Myocyte (in vitro differentiated cells): ENCODE measurements at regions not wholly inside any gene's neighbourhood (a gene's known extent, or its start where the extent isn't known, plus 50 kb on each side); places are given as distances from the start of the nearest gene placed in this dataset. TPM values are rescaled to one million over a fixed set of nuclear protein-coding genes. Genes with fewer than 3 reads are reported as not detected.
A peak's percentile ranks its signal among the peaks of the same experiment; 100 is the strongest.

Source experiments
- DNase-seq: peaks from one replicate; pipeline ENCODE4 v3.0.0-alpha.2; 2012; ENCODE audit warnings: low read depth
- microRNA counts: library from miRNA; unstranded; fragments of <30 nt; microRNA quantifications from one replicate; lab custom pipeline; 2016
- microRNA-seq: library from miRNA; unstranded; fragments of <30 nt; microRNA quantifications from one replicate; pipeline ENCODE4, GENCODE V29; 2016

DNA sequence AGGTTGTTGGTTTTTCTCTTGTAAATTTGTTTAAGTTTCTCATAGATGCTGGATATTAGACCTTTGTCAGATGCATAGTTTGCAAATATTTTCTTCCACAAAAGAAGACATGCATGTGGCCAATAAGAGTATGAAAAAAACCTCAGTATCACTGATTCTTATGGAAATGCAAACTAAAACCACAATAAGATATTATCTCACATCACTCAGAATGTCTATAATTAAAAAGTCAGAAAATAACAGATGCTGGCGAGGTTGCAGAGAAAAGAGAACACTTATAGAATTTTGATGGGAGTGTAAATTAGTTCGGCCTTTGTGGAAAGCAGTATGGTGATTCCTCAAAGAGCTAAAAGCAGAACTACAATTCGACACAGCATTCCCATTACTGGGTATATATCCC is 1355.6 kb downstream of the FAM133A start:
- DNase-seq, result no peak

DNA sequence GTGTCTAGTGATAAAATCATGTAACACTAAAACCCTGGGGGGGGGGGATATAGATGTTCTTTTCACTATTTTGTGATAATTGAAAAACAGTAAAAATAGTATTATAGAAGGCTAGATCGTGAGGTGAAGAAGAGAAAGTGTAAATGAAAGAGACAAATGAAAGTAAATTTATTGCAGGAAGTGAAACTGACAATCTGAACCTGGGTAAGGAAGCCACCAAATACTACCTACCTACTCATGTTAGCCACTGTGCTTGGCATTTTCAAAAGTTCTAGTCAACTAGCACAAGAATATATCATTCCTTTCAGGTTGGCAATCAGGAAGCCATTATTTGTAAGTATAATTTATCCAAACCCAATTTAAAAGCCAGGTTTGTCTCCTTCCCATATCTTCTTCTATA is 1366.1 kb downstream of the FAM133A start:
- DNase-seq, result no peak

DNA sequence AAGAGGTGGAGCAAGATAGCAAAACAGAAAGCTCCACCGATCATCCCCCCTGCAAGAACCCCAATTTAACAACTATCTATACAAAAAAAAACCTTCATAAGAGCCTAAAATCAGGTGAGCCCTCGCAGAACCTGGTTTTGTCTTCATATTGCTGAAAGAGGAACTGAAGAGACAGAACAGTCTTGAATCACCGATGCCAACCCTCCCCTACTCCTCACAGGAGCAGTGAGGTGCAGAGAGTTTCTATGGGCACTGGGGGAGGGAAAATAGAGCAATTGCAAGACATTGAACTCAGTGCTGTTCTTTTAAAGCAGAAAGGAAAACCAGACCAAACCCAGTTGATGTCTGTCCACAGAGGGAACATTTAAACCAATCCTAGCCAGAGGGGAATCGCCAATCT is 1370.3 kb downstream of the FAM133A start:
- DNase-seq, result no peak

DNA sequence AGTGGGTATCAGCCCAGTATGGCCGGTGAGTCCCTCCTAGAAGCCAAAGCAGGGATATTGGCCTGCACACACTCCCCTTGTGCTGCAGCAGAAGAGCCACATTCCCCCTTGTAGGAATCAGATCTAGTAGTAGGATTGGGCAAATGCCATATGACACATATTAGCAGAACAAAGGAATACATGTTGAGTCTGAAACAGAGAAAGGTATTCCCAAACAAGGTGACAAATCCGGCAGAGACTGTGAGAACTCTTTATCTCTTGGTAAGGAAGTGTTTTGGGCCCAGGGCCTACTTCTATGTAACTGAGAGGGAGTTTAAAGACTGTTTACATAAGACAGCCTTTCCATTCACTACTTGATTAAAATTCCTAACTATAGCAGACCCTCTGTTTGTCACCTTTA is 1382.0 kb downstream of the FAM133A start:
- no peak for DNase-seq

DNA sequence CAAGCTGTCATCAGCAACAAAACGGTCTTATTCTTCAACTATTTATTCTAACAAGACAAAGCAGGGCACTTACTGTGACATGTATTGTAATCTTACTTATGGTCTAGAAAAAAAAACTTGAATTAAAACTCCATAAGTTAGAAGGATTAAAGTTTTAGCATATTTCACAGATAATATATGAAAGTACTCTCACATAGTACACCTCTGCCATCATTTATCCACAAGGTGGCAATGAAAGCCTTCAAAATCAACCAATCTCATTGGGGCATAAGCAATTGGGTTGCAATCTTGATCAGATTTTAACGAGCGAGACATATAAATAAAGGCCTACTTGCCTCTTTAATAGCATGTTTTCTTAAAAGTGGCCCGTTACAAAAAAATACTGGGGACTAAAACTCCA is 1382.9 kb downstream of the FAM133A start:
- peak; percentile 17 for DNase-seq

DNA sequence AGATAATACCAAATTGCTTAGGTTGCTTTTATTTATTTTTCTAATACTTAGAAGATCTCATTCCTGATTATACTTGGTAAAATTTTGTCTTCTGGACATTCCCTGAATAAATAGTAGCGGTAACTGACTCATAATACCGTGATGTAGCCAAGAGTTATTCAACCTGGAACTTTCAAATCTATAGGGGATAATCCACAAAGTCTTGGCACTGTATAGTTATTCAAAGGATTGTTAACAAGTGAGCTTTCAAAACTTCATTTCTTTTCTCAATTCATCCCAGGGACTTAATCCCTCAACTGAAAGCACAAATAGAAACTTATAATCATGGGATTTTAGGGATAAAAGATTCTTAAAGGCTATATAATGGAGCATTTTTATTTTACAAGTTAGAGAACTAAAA is 1383.3 kb downstream of the FAM133A start:
- no peak for DNase-seq

DNA sequence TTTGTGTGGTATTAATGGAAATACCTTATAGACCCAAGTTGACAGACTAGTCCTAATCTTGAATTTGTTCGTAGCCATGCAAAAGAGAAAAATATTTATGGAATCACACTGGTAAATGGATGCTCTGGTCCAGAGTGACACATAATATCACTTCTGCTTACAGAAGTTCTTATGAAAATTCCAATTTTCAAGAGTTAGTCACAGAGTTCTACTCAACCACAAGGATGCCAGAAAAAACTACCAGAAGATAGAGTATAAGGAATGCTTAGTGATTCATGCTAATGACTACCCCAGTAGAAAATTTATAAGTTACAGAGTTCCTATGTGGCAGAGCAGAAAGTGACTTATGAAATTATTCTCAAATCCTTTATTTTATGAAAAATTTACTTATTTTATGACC is 1384.8 kb downstream of the FAM133A start:
- DNase-seq, result peak; percentile 45

DNA sequence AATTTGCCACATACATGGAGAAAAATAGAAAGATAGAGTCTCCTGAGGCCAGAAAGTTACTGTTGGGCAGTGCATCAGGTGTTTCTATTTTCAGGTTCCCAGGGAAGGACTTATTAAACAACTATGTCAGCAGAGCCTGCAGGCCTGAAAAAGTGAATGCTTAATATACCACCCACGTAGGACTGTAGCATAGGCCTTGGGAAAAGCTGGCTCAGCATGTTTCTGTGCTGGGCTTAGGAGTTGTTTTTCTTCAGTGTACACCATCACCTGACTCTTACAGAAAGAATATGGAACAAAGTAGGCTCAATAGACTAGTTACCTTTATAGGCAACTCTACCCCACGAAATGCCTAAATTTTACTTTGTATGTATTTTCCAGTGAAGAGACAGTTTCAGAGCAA is 1385.9 kb downstream of the FAM133A start:
- no peak for DNase-seq

DNA sequence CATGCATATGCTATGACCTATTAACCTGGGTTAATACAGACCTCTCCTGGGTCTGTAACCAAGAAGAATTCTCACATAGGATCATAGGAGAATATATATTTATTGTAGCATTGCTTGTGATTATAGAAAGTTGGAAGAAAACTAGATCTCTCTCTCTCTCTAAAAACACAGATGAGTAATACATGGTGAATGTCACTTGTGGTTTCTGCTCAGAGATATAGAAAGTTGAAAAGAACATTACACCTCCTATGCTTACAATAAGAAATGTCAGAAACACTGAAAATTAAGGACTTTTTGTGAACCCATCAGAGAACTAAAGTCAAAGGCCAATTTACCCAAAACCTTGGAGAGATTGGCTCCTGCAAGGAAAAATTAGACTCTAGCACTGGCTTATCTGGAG is 1389.5 kb downstream of the FAM133A start:
- no peak for DNase-seq

DNA sequence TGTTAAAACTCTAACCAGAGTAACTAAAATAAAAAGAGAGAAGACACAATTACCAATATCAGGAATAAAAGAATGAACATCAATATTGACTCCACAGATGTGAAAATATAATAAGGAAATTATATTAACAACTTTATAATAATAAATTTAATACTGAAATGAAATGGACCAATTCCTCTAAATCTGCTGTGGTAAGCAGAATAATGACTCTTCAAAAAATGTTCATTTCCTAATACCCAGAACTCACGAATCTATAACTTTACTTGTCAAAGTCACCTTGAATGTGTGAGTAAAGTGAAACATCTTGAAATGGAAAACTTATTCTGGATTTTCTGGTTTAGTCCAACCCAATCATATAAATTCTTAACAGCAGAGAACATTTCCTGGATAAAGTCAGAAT is 1391.1 kb downstream of the FAM133A start:
- DNase-seq, result no peak

DNA sequence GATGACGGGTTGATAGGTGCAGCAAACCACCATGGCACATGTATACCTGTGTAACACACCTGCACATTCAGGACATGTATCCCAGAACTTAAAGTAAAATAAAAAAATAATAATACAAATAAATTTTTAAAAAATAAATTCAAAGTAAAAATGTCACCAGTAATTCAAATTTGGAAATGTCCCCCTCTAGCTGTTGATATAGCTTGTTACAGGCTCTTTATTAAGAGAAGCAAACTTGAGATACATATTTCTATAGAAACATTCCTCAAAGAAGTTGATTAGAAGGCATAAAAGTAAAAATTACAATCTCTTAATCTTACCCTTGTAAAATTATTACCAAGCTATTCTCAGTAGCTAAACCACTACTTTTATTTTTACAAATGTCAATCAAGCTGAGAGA is 1397.0 kb downstream of the FAM133A start:
- no peak for DNase-seq

DNA sequence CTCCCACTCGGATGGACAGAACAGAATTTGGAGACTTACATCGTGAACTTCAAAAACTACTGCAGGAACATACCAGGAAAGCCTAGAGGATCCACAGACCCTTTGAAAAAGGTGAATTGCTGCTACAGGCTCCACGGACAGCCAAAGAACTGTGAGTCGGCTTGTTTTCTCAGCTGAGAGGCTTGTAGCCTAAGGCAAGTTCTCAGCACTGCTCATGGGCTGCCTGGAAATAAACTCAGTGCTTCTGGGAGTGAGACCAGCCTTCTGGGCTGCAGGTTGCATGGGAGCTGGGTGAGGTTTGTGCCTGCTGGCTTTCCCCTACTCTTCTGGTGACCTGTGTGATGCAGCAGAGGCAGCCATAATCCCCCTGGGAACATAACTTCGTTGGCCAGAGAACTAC is 1397.6 kb downstream of the FAM133A start:
- DNase-seq, result no peak

DNA sequence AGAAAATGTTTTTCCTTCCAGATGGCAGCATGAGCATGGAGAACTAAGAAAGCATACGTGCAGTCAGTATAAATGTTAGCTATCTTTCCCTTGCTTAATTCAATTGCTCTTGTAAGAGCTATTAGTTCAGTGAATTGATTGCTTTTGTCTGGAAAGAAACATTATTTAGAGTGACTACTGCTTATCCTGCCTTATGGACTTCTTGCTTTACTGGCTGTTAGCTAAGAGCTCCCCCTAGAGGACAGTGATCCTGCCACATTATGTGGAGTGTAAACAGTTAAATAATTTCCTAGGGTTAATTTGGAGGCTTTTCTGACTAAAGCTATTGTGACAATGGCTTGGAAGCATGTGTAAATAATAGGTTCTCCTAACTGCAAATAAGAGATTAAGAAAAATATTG is 1402.4 kb downstream of the FAM133A start:
- peak; percentile 30 for DNase-seq

DNA sequence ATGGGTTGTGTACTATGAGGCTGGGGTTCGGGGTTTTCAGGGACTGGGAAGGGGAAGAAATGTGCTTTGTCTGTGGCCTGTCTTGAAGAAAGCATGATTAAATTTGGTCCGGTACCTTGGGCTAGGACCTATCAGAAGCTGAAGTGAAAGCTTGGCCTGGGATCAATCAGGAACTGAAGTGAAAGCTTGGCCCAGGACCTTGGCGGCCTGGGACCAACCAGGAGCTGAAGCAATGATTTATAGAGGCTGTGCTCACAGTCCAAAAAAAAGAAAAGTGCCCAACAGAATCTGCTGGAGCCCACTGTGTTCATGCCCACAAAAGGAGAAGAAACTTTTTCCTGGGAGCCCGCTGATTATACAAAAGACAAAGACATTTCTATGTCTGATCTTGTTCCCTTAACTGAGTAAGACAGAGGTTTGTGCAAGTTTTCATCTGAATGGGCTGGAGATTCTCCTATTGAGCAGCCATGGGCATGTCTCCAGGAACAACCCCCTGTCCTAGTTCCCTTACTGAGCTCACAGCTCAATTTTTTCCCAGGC is 1427.9 kb downstream of the FAM133A start:
- no peak for DNase-seq

DNA sequence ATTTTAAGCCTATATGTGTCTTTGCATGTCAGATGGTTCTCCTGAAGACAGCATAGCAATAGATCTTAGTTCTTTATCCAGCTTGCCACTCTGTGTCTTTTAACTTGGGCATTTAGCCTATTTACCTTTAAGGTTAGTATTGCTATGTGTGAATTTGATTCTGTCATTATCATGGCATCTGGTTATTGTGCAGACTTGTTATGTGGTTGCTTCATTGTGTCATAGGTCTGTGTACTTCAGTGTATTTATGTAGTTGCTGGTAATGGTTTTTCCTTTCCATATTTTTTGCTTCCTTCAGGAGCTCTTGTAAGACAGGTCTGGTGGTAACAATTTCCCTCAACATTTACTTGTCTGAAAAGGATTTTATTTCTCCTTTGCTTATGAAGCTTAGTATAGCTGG is 1443.5 kb downstream of the FAM133A start:
- no peak for DNase-seq

DNA sequence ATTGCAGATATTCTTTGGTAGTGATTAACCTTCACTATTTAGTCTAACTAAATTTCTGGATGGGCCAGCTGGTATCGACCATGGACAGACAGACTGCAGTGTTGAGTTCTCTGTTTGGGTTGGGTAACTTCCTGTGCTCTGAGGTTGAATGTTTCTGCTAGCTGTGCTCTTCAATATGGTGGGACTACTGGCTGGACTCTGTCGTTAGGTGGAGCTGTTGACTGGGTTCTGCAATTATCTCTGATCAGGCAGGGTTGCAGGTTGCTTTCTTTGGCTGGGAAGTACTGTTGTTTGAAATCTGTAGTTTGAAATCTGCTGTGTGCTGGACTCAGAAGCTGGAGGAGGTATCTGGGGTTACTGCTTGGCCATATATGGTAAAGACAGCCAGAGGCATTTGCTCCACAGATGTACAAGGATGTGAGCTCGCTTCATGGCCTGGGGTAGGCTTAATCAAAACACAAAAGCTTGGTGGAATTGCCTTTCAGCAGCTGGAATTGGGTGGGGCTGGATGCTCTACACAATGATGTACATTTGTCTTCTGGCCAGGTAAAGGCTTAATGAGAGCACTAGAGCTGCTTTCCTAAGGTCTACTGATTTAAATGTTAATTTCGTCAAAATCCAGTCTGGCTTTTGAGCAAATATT is 1472.0 kb downstream of the FAM133A start:
- DNase-seq, result no peak

DNA sequence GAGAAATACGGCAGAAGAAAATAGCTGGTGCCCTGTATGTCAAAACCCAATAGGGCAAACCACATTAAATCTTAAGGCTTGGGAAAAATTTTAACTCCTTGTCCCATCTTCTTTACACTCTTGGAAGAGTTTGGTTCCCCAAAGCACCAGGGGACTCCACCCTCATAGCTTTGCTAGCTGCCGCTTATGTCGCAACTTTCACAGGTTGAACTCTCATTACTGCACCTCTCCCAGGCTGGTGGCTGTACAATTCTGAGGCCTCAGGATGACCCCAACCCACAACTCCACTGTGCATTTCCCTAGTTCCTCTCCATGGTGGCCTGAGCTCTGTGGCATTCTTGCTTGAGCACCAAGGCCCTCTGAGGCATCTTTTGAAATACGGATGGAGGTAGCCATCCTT is 1478.8 kb downstream of the FAM133A start:
- DNase-seq, result no peak

DNA sequence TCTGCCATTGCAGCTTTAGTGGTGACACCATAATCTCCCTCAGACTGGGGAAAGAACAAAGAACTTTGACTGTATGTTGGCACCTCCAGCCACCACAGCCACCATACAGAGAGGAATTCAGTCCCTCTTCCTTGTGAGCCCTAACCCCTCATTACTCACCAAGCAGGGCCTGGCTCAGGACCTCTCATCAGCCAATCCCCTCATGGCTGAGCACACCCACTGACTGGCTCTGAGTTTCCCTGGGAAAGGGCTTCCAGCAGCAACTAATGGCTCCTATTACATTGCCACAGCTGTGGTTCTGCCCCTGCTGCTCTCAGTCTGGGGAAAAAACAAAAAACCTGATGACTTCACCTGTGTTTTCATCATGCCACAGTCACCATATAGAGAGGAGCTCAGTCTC is 1482.6 kb downstream of the FAM133A start:
- no peak for DNase-seq

MicroRNAs encoded in the stretch of these regions (microRNA counts, 767-probe panel; counts per million panel counts)
- microRNA hsa-miR-548m (lab: Ali Mortazavi, UCI), result not detected

Small RNA genes in the stretch of these regions (microRNA-seq; reads per million reads assigned to microRNA genes)
- not detected for gene MIR548M
